NCI-H524 treated with DMSO at 0.1 percent for 48 hours (cell line): ENCODE measurements at regions not wholly inside any gene's neighbourhood (a gene's known extent, or its start where the extent isn't known, plus 50 kb on each side); places are given as distances from the start of the nearest gene placed in this dataset.

Experiments used
- DNase-seq: peaks from one replicate; lab custom pipeline; 2025; lab: John Stamatoyannopoulos, UW

DNA sequence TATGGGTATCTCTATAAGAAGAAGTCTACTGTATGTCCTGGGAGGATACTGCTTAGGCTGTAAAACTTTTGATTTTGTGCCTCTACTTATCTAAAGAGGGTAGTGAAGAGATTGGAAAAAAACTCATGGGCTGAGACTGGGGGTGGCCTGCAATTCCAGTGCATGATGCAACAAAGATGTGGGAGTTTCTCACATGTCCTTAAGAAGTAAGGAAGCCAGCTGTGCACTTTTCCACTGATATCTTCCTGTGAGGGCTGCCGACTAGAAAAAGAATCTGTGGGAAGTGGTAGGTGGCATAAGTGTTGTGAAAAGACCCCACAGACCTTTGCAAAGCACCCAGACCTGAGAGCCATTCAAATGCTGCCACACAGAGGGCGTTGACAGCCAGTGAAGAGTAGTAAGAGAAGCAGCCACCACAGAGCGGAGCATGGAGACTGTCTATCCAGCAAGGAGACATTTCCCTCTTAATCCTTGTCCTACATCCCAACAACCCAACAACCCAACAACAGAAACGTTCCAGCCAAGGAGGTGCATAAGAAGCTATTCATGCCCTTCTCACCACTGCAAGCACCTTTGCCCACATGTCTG is 65.1 kb downstream of the PFDN4 start:
- no peak for DNase-seq

DNA sequence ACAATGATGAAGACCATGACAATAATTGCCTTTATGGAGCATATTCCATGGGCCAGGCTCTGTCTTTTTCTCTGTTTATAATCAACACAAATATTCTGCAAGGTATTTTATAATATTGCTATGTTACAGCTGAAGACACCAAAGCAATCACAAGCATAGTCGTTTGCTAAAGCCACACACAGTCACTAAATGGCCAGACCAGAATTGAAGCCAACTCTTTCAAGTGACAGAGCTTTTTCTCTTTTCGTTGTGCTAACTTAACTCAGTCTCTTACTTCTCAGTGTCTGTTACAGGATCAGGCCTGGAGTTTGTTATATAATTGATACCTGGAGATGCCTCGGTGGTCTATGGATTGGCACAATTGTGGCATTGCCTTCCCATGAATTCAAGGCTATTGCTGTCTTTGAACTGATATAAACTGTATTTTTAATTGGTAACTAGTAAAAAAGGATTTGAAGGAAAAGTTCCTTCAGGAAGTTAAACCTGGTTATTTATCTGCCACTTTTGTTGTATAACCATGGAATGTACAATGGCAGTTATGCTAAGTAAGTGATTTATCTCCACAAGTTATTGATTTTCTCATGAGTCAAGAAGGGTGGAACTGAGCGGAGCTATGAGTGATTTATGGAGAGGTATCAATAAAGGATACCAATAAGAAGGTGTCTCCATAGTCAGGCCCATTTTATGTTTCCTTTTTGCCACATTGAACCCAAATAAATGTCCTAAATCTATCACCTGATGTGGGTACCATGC is 67.6 kb downstream of the PFDN4 start:
- no peak for DNase-seq

DNA sequence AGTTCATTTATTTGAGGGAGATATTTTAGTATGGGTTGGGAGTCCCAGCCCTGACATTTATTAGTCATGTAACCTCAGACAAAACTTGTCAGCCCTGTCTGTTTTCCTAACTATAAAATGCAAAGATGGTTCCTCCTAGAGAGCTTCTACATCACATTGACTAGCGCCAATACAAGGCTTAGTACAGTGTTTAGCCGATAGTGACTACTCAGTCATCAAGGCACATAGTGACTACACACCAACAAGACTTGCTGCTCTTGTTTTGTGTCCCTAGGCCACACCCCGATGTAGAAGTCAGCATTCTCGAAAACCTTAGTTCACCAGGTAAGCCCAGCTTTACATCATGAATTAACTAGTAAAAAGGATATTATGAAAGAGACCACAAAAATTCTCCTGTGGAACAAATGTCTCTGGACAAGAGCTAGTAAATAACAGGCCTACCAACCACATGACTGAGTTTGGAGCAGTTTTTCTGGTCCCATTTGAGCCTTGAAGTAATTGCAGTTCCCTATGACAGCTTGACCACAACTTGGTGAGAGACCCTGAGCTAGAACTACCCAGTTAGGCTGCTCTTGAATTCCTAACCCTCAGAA is 68.8 kb downstream of the PFDN4 start:
- DNase-seq = no peak

DNA sequence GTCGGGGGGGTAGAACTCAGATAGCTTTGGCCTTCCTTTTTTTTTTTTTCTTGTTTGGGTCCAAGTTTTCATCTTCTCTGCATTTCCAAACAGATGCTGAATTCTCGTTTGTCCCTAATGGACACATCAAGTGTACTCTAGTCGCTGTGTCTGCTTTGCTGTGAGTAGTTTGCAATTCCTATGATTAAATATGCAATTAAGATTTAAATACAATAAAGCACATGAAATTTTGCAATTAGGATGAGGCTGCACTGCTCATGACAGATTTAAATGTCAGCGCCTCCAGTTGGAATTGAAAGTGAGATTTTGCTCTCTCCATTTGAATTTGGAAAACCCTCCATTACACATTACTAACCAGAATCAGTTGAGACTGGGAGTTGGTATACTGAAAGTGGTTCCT is 70.4 kb downstream of the PFDN4 start:
- no peak for DNase-seq

DNA sequence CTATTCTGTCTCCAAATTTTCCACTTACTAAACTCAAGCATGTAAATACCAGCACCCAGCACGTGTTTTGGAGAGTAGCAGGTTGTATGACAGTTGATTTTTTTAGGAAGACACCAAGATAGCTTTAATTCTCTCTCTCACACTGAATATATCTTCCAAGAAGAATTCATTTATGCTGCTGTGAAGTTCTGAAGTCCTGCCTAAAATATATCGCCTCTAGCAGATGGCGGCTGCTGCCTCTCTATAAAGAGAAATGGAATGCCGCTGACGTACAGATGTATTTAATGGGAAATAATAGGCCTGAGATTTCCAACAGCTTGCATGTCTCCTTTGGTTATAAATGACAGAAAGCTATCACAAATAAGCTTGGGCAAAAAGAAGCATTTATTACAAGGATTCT is 74.7 kb downstream of the PFDN4 start:
- DNase-seq = no peak

DNA sequence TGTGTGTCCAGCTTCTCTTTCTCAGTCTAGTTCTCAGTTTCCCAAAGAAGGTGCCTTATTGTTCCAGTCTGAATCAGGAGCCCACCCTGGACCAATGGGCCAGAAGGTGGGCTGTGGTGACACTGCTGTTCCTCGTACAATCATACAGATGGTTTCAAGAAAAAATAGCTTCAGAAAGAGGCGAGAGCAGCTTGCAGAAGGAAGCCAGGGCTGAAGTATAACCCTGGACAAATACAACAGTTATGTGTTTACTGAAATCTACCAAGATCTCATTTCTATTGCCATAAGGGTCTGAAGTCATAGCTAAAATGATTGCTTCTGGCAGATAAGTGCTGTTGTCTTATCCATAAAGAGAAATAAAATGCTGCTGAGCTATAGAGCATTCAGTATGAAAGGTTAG is 75.4 kb downstream of the PFDN4 start:
- no peak for DNase-seq

DNA sequence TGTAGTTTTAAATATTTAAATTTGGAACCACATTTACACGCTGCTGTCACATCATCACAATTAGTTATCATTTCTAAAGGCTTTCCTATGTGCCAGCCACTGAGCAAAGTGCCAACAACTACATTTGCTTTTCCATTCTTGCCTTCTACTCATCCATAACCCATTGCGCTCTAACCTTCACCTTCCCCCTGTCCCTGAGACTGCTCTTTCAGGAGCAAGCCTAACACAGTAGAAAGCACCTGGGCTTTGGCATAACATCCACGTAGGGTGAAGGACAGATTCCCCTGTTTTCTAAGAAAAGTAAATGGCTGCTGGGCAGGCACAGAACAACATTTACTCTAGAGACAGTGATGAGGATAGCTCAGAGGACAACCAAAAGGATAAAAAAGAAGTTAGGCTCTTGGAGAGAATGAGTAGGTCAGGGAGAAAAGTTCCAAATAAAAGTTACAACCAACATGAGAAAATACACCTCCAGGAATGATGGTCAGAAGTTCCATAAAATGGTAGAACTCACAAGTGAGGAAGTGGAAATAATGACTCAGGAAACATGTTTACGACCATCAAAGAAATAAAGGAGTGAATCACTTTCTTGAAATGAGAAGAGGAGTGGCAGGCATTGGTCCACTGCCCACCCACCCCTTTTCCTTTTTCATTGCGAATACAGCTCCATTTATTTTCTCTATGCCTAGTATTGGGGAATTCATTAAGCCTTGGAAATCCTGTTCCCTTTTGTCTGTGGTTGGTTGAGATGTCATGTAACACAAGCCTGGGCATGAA is 77.2 kb downstream of the PFDN4 start:
- DNase-seq = no peak

DNA sequence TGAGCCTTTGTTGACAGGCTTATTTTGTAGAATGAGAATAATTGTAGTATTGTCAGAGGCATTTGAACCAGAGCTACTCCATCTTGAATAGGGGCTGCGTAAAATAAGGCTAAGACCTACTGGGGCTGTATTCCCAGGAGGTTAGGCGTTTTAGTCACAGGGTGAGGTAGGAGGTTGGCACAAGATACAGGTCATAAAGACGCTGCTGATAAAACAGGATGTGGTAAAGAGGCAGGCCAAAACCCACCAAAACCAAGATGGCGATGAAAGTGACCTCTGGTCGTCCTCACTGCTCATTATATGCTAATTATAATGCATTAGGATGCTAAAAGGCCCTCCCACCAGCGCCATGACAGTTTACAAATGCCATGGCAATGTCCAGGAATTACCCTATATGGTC is 82.7 kb downstream of the PFDN4 start:
- no peak for DNase-seq

DNA sequence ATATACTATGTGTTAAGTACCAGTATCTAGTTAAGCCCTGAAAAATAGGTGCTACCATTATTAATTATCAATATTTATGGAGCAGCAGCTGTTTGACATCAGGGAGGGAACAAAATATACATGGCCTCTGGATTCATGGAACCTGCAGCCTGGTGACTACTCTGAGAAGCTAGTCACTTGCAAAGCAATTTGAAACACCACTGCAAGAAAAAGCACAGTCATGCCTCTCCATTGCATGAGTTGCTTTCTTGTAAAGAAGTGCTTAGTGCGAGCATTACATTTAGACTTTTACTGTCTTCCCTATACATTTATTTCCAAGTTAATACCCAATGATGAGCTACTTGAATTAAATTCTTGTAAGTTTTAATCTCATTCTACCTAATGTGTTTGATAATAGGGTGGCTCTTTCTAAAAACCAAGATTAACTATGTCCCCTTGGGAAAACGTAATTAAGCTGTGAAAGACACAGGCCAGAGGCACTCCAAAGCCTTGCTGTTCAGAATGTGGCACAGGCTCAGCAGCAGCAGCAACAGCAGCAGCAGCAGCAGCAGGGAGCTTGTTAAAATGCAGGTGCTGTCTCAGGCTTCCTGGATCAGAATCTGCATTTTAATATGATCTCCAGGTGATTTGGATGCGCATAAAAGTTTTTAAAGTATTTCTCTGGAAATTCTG is 83.6 kb downstream of the PFDN4 start:
- peak; percentile 7 for DNase-seq

DNA sequence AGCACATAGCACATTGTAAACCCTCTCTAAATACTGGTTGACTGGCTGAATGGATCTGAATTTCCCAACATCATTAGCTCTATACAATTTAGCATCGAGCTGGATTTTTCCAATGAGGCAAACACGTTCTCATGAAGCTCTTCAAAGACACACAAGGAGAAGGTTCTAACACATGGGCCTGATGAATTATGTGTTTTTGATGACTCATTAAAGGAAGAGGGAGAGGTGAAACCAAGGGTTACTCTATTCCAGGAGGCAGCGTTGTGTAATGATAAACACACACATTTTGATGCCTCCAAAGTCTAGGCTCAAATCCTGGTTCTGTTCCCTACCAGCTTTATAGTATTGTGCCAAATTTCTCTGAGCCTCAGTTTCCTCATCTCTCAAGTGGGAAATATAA is 84.3 kb downstream of the PFDN4 start:
- no peak for DNase-seq

DNA sequence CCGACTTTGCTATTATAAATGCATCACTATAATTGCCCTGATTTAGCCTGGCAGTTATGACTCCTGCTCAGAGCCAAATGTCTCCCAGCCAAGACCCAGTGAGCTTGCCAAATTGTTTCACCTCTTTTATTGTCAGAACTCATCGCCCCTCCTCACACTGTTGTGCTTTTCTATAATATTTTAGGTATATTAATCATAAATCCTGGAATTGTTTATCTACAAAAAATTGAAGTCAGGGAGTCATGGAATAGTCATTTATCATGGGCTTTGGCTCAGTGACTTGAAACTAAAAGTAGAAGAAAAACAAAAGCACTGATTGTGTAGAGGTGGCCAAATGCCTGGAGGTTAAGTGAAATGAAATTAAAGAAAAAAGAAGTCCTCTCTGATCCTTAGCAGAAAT is 85.6 kb downstream of the PFDN4 start:
- no peak for DNase-seq

DNA sequence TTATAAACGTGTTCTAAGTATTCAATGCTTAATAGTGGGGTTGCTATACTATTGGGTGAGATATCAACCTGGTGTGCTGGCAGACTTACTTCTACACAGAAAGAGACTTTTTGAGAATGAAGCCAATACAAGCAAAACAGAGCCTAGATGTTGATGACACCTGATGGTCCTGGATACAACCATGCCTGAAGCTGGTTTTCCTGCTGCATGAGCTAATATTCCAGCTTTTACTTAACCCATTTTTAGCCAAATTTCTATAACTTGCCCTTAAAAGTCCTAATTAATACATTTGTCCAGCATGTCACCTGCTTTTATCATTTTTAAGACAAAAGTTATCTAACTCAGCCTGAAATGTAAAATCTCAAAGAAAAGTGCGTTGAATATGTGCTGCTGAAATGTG is 86.2 kb downstream of the PFDN4 start:
- DNase-seq = no peak

DNA sequence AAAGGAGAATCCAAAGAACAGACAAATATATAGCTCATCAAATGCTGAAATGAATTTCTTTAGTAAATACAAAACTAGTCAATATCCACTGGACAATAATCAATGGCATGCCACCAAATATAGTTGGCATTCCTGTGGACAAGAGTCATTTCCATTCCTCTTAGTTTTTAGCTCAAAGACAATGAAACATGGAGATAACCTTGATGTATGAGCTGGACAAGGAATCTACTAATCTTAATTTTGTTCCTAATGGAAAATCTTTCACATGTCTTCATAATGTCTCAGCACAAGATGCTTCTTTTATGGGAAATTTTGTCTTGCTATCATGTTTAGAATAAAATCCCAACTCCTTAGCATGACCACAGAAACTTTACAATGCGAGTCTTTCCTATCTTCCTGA is 87.8 kb downstream of the PFDN4 start:
- DNase-seq = no peak

DNA sequence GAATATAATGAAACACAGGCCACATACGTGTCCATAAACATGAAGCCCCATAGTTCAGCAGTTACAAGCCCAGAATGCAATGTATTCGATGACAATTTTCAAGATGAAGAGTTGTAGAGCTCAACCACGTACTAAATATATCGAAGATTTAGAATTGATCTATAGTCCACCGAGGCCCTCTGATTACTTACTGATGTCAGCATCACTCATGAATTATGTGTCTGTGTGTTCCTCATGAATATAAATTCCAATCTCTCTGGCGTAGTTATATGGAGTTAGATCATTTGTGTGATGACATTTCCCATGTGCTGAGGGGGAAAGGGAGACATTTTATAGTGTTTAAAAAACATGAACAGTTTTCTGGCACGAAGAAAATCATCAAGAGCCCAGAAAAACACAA is 97.5 kb downstream of the PFDN4 start:
- DNase-seq = no peak

DNA sequence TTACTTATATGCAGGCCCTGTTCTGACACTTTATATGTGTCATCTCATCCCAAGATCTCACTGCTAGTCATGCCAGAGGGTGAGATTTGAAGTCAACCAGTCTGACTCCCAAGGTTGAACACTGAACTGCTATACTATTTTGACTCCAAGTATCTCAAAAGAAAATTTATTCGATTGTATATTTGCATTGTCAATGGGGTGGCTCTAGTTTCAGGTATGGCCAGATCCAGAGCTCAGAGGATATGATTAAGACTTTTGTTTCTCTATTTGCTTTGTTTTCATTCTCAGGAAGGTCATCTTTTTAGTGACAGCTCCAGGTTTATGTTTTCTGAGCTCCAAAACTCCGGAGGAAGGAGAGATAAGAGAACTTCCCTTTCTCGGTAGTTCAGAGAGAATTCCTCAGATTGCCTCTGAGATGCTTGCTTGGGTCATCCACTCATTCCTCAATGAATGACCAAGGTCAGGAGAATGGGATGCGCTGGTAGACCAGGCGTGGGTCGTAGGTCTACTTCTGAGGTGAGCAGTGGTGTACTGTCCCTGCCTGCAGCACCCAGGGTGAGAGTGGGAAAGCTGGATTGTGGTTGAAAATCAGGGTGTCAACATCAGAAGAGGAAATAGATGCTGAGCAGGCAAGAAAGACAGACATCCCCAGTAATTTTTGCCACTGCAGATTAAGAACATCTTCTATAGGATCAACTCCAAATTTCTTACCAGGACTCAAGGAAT is 99.3 kb downstream of the PFDN4 start:
- DNase-seq = no peak

DNA sequence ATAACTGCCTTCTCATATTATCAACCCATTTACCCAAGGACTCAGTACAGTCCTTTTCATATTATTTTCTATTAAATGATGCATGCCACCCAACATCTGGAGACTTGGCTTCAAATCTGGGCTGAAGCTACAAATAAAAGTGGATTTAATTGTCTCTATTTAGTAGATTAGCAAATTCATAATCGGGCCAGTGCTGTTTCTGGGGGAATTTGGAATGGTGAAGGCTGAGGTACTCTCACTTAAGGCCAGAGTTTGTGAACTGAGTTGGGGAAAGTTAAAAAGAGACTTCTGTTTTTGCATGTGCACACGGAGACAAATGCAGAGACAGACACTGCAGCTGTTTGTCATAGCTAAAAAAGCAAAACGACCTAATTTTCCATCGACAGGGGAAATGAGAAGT is 100.9 kb downstream of the PFDN4 start:
- DNase-seq = no peak

DNA sequence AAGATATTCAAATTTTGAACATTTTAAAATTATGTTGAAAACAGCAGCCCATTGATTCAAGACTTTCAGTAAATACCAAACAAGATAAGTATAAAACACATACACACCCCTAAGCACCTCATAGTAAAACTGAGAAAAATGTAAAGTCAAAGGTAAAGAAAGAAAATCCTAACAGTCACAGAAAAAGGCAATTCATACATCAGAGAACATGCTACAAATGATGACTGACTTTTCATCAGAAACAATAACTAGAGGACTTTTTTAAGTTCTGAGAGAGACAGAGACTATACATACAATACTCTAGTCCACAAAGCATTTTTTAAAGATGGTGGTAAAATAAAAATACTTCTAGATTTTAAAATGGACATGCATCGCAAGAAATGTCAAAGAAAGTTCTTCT is 111.0 kb downstream of the PFDN4 start:
- DNase-seq = no peak

DNA sequence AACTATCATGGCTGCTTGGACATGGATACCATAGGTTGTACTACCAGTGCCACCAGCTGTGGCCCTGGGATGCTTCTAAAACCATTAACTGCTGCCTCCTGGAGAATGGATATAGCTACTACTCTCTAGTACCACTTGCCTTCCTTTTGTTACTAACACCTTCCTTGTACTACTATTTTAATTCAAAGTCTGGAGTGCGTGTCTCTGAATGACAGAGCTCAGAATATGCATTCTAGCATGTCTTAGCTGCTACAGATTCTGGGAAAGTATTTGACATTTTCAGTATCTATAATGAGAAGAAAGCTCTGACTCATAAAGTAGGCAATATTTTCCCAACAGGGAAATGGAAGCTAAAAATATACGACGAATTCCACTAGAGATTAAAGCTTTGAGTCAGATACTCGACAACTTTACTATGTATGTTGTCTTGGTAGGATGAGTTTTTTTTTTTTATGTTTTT is 112.3 kb downstream of the PFDN4 start:
- no peak for DNase-seq

DNA sequence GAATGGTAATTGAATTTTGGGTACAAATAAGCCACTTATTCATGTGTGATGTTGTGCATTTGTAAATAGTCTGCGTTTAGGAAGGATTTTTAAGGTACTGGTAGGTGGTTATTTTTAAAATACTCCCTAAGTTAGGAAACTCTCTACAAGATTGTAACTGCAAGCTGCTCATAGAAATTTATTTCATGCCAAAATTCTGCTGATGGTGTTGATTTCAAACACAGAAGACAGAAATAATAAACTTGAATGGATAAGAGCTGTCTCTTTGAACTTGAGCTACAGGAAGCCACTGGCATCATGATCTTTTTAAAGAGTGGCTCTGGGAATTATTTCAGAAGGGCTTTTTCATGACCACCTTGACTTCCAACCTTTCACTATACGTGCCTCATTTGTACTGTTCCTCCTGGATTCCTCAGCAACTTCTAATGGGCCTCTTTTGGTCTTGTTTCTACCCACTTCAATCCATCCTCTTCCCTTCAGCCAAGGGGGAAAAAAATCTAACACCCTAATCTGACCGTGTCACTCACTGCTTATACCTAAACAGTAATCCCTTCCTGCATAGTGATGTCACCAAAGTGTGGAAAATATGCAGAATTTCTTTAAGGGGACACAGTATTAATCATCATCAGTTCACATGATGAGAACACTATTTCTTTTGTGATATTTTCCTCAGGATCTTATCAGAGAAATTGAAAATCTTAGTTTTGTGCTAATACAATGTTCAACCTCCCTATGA is 113.6 kb downstream of the PFDN4 start:
- DNase-seq = no peak

DNA sequence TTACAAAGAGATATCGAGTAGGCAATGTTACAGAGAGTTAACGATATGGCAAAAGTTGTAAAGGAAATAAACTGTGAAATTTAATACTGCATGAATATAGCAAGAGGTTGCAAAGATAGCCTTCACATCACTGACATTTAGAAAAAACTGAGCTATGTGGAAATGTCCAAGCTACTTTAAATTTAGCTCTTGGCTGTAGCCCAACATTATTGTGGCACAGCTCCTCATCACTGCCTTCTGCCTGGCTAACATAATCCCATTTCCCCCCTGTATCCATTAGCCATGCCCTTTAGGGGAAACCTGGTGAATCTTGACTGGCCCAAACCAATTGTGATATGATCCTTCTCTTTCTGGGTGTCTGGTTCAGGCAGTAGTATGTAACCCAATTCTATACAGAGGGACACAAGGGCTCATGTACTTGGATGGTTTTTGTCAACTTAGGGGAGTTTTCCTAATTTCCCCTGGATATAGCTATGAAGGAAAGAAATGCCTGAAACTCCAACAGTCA is 115.4 kb downstream of the PFDN4 start:
- DNase-seq = no peak

DNA sequence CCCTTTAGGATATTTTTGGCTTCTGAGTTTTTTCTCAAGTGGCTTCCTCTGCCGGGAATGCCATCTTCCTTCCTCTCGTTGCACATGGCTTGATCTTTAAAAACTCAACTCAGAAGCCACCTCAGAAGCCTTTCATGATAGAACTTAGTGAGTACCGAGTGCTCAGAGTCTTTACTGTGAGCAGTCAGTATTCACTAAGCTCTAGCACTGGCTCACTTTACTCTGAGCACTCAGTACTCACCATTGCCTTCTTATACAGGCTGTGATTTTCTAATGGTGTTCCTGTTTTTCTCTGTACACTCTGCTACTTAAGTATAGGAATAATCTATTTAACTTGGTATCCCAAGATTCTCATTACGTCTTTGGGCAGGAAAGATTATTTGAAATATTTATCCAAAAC is 116.2 kb downstream of the PFDN4 start:
- no peak for DNase-seq
